Gastrocnemius medialis (tissue), 4 donors: ENCODE measurements at regions not wholly inside any gene's neighbourhood (a gene's known extent, or its start where the extent isn't known, plus 50 kb on each side); places are given as distances from the start of the nearest gene placed in this dataset.

Experiments used
- ATAC-seq, 2 donors: fragments of 150-250 bp; one replicate each; pipeline ENCODE4 v1.9.1; 2016
- DNase-seq, 2 donors: peaks; one replicate each; pipeline ENCODE4 v3.0.0-alpha.2; 2019
- H3K27ac ChIP-seq, 4 donors: fragments of 200-600 bp; sonication (generic); 1 replicate in 1 of 4; 2 replicates in 3 of 4; pipeline ENCODE4 v1.5.1; 2016 to 2018; ENCODE audit warnings: mild to moderate bottlenecking in 2 of 4, moderate library complexity in 1 of 4
- H3K27me3 ChIP-seq, 3 donors: fragments of 200-600 bp; sonication (generic) in 2 of 3; 1 replicate in 1 of 3; 2 replicates in 2 of 3; pipeline versions ENCODE4 v1.5.1 to v1.6.0; 2016 to 2019; ENCODE audit warnings: mild to moderate bottlenecking in 1 of 3, moderate library complexity in 1 of 3
- H3K36me3 ChIP-seq, 2 donors: fragments of 200-600 bp; sonication (generic) in 1 of 2; one replicate each; pipeline ENCODE4 v1.5.1; 2017 to 2018
- H3K4me1 ChIP-seq, 2 donors: fragments of 200-600 bp; sonication (generic) in 1 of 2; one replicate each; pipeline ENCODE4 v1.5.1; 2016 to 2017; ENCODE audit warnings: mild to moderate bottlenecking in 2 of 2
- H3K4me3 ChIP-seq, 4 donors: fragments of 200-600 bp; sonication (generic) in 3 of 4; 1 replicate in 1 of 4; 2 replicates in 3 of 4; pipeline ENCODE4 v1.5.1; 2016 to 2019; ENCODE audit warnings: mild to moderate bottlenecking in 2 of 4
- H3K9me3 ChIP-seq, 3 donors: fragments of 200-600 bp; sonication (generic) in 2 of 3; 1 replicate in 1 of 3; 2 replicates in 2 of 3; pipeline ENCODE4 v1.5.1; 2016 to 2019
- POLR2A ChIP-seq, 2 donors: fragments of 450-650 bp; IDR thresholded peaks; one replicate each; pipeline ENCODE4 v1.6.1; 2017; ENCODE audit warnings: antibody characterized with exemption in 2 of 2, mild to moderate bottlenecking in 2 of 2, moderate library complexity in 2 of 2
- in situ Hi-C, 4 donors: fragments of 200-750 bp; cut with MboI; loops; one replicate each; pipeline versions ENCODE4 v1.15.0 to v1.8.0; 2017; ENCODE audit warnings: low sequenced_read_pairs in 4 of 4
- intact Hi-C: fragments of 100-400 bp; cut with DNase I; formaldehyde crosslinking; loops from one replicate; pipeline ENCODE4 v1.15.1; 2023; ENCODE audit warnings: low total_unique reads
- TF ChIP-seq, protein P1 (sequence below), 5 experiments: fragments of 450-650 bp in 3 of 5; fragments of 200-600 bp in 2 of 5; sonication (generic) in 2 of 5; IDR thresholded peaks in 4 of 5; conservative IDR thresholded peaks in 1 of 5; 1 replicate in 4 of 5; 2 replicates in 1 of 5; pipeline ENCODE4 v1.5.1; 2016 to 2019; ENCODE audit warnings: antibody characterized with exemption in 5 of 5, mild to moderate bottlenecking in 3 of 5, moderate library complexity in 3 of 5

DNA sequence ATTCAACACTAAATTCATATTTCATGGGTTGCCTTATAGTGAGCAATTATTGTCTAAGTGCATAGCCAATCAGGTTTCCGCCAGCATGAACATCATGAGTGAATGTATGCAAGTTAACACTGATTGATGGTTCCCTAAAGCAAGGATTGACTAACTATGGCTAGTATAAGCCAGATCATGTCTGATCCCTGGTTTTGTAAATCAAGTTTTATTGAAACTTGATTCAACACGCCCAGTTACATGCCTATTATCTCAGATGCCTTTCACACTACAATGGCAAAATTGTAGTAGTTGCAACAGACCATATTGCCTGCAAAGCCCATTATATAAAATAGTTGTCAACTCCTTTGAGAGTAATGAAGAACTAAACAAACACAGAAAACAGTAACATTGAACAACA is 1127.4 kb downstream of the NCAM2 start:
- no peaks in the 10 kb centered on the region for H3K9me3 ChIP-seq
- H3K27ac ChIP-seq: no peak overlapping the region
- no peak for TF ChIP-seq POLR2A (IDR thresholded peaks at IDR 0.05)
- TF ChIP-seq, protein P1, sequence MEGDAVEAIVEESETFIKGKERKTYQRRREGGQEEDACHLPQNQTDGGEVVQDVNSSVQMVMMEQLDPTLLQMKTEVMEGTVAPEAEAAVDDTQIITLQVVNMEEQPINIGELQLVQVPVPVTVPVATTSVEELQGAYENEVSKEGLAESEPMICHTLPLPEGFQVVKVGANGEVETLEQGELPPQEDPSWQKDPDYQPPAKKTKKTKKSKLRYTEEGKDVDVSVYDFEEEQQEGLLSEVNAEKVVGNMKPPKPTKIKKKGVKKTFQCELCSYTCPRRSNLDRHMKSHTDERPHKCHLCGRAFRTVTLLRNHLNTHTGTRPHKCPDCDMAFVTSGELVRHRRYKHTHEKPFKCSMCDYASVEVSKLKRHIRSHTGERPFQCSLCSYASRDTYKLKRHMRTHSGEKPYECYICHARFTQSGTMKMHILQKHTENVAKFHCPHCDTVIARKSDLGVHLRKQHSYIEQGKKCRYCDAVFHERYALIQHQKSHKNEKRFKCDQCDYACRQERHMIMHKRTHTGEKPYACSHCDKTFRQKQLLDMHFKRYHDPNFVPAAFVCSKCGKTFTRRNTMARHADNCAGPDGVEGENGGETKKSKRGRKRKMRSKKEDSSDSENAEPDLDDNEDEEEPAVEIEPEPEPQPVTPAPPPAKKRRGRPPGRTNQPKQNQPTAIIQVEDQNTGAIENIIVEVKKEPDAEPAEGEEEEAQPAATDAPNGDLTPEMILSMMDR (IDR thresholded peaks at IDR 0.05 in 4 of 5, conservative IDR thresholded peaks at IDR 0.05 in 1 of 5): no peak
- no peaks in the 10 kb centered on the region for H3K27me3 ChIP-seq
- H3K36me3 ChIP-seq: no peaks in the 10 kb centered on the region
- intact Hi-C loops (no loop called here), in situ Hi-C loops (no loop called here)
- H3K4me1 ChIP-seq: no peaks in the 10 kb centered on the region
- DNase-seq: no peak
- no peak overlapping the region for H3K4me3 ChIP-seq
- ATAC-seq: no peak

DNA sequence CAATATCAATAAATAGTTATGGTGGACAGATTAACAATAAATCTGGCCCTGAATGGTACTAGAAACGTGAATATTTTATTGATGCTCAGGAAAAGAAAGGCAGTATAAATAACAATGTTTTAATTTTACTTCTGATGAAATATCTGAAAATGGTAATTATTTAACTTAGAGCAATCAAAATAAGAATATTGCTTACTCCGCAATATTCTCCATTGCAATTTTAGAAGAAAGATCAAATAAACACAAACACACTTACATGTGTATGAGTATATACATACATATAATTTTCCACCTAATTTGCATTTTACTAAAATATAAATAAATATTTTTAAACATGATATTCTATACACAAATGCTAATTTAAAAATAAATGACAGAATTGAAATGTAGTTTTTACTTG is 1130.5 kb downstream of the NCAM2 start:
- in situ Hi-C loops: no loop called here
- ATAC-seq (no peak), DNase-seq (no peak)
- Histone ChIP-seq H3K27ac (no peak overlapping the region), H3K9me3 (no peaks in the 10 kb centered on the region), H3K36me3 (no peaks in the 10 kb centered on the region), H3K27me3 (no peaks in the 10 kb centered on the region), H3K4me1 (no peaks in the 10 kb centered on the region), H3K4me3 (no peak overlapping the region)
- TF ChIP-seq, protein P1 (IDR thresholded peaks at IDR 0.05 in 4 of 5, conservative IDR thresholded peaks at IDR 0.05 in 1 of 5): no peak
- TF ChIP-seq POLR2A (IDR thresholded peaks at IDR 0.05): no peak
- intact Hi-C loops: no loop called here

- Histone ChIP-seq H3K36me3 (no peaks in the 10 kb centered on the region), H3K27me3 (no peaks in the 10 kb centered on the region), H3K27ac (no peak overlapping the region), H3K4me1 (no peaks in the 10 kb centered on the region), H3K9me3 (no peaks in the 10 kb centered on the region), H3K4me3 (no peak overlapping the region)
- no peak for ATAC-seq
- intact Hi-C loops (no loop called here), in situ Hi-C loops (no loop called here)
- DNase-seq: no peak
- TF ChIP-seq, protein P1 (IDR thresholded peaks at IDR 0.05 in 4 of 5, conservative IDR thresholded peaks at IDR 0.05 in 1 of 5): no peak
- no peak for TF ChIP-seq POLR2A (IDR thresholded peaks at IDR 0.05)
These were observed 1134.3 kb downstream of the NCAM2 start for GRCh38 chr21:22132358-22133071.

DNA sequence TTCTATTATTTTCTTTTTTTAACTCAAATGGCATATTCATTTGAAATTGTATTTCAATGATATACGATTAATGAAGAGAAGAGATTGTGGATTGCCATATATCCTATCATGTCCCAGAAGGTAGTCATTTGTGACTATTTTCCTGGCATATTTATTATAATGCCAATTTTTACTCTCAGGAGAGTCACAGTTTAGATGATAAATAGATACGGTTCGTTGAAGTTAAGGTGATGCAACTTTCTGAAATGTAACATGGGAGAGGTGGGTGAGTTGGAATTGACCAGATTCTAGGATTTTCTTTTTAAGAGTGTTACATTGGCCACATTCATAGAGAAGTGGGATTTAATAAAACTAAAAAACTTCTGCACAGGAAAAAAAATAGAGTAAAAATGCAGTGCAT is 1138.5 kb downstream of the NCAM2 start:
- no peaks in the 10 kb centered on the region for H3K36me3 ChIP-seq
- no peaks in the 10 kb centered on the region for H3K4me1 ChIP-seq
- in situ Hi-C loops: no loop called here
- TF ChIP-seq POLR2A (IDR thresholded peaks at IDR 0.05): no peak
- TF ChIP-seq, protein P1 (IDR thresholded peaks at IDR 0.05 in 4 of 5, conservative IDR thresholded peaks at IDR 0.05 in 1 of 5): no peak
- no peak overlapping the region for H3K27ac ChIP-seq
- no peaks in the 10 kb centered on the region for H3K27me3 ChIP-seq
- no peak for ATAC-seq
- DNase-seq: no peak
- H3K4me3 ChIP-seq: no peak overlapping the region
- intact Hi-C loops: no loop called here
- H3K9me3 ChIP-seq: no peaks in the 10 kb centered on the region
